Lung (tissue), 11 donors: ENCODE measurements at regions not wholly inside any gene's neighbourhood (a gene's known extent, or its start where the extent isn't known, plus 50 kb on each side); places are given as distances from the start of the nearest gene placed in this dataset.
A peak's percentile ranks its signal among the peaks of the same experiment; 100 is the strongest.

Experiments used
- ATAC-seq: fragments of 200-7000 bp; cut with Tn5 transposase; one replicate; pipeline ENCODE4 v1.9.1; 2020; ENCODE audit warnings: moderate number of reproducible peaks; ENCODE audit not compliant: insufficient read depth, low FRiP score
- DNase-seq, 3 donors: peaks; one replicate each; pipeline ENCODE4 v3.0.0-alpha.2; 2013 to 2017
- H3K27ac ChIP-seq, 2 donors: one replicate each; pipeline ENCODE4 v1.5.1; 2013; ENCODE audit warnings: mild to moderate bottlenecking in 2 of 2, moderate library complexity in 2 of 2, control low read depth in 1 of 2, inconsistent platforms in 1 of 2, low read depth in 1 of 2, low read length in 1 of 2
- H3K27me3 ChIP-seq, 3 donors: one replicate each; pipeline ENCODE4 v1.5.1; 2013; ENCODE audit warnings: low read length in 2 of 3; ENCODE audit not compliant: control insufficient read depth in 3 of 3, insufficient read depth in 3 of 3
- H3K36me3 ChIP-seq, 4 donors: one replicate each; pipeline ENCODE4 v1.5.1; 2013; ENCODE audit warnings: low read length in 4 of 4, mild to moderate bottlenecking in 1 of 4, moderate library complexity in 1 of 4; ENCODE audit not compliant: control insufficient read depth in 4 of 4, insufficient read depth in 4 of 4
- H3K4me1 ChIP-seq, 5 donors: one replicate each; pipeline ENCODE4 v1.5.1; 2013; ENCODE audit warnings: low read length in 5 of 5, mild to moderate bottlenecking in 2 of 5, moderate library complexity in 1 of 5; ENCODE audit not compliant: control insufficient read depth in 5 of 5, insufficient read depth in 5 of 5
- H3K4me3 ChIP-seq: one replicate; pipeline ENCODE4 v1.5.1; 2013; ENCODE audit warnings: mild to moderate bottlenecking, control low read depth, moderate library complexity
- H3K9ac ChIP-seq, 2 donors: one replicate each; pipeline ENCODE4 v1.5.1; 2013; ENCODE audit warnings: low read length in 2 of 2, control low read depth in 1 of 2; ENCODE audit not compliant: insufficient read depth in 1 of 2
- H3K9me3 ChIP-seq, 4 donors: one replicate each; pipeline ENCODE4 v1.5.1; 2013; ENCODE audit warnings: low read length in 3 of 4, mild to moderate bottlenecking in 1 of 4, moderate library complexity in 1 of 4; ENCODE audit not compliant: control insufficient read depth in 4 of 4, insufficient read depth in 3 of 4
- CTCF ChIP-seq: IDR thresholded peaks from 2 replicates; pipeline ENCODE4 v1.5.1; 2012; ENCODE audit warnings: mild to moderate bottlenecking; ENCODE audit errors: control extremely low read depth, extremely low read depth
- WGBS, 2 donors: extraction: QIAGEN DNeasy Blood & Tissue Kit; methylation state at CpG; one replicate each; pipeline ENCODE4 v1.1.7; 2013; 5-methylcytosine and 5-hydroxymethylcytosine counted together
- donor health status: control.
- donor health status: control.
- donor health status: Bipolar disorder and iron deficiency.
- donor health status: healthy.
- donor health status: DM: yes; HTN: yes; CAD: no.

- H3K4me1 ChIP-seq = peaks cover 0 to 1% (median 0%) of the 10 kb centered on the region in 5 donors
- H3K9ac ChIP-seq = no peak overlapping the region
- H3K27ac ChIP-seq = no peak overlapping the region
- no peaks in the 10 kb centered on the region for H3K27me3 ChIP-seq
- WGBS, 2 donors = 95 to 98% methylated on average over 1 of the region's 1 CpG
- no peak overlapping the region for H3K4me3 ChIP-seq
- no peaks in the 10 kb centered on the region for H3K36me3 ChIP-seq
- no peak for ATAC-seq
- H3K9me3 ChIP-seq = peaks cover 0 to 3% (median under 1%) of the 10 kb centered on the region in 4 donors
- no peak for TF ChIP-seq CTCF
- DNase-seq = no peak
These were observed 345.9 kb upstream of the ITGA1 start for GRCh38 chr5:52441768-52442167.

- ATAC-seq = no peak
- H3K4me3 ChIP-seq = no peak overlapping the region
- 91 to 93% methylated on average over 3 of the region's 3 CpGs for WGBS, 2 donors
- H3K27me3 ChIP-seq = no peaks in the 10 kb centered on the region
- TF ChIP-seq CTCF = no peak
- H3K36me3 ChIP-seq = no peaks in the 10 kb centered on the region
- peaks cover 0 to 8% (median 6%) of the 10 kb centered on the region in 5 donors for H3K4me1 ChIP-seq
- peaks cover 0 to 3% (median under 1%) of the 10 kb centered on the region in 4 donors for H3K9me3 ChIP-seq
- H3K27ac ChIP-seq = no peak overlapping the region
- no peak overlapping the region for H3K9ac ChIP-seq
- DNase-seq = no peak
These were observed 344.5 kb upstream of the ITGA1 start for GRCh38 chr5:52443187-52443586.

- Histone ChIP-seq H3K9ac (no peak overlapping the region), H3K27ac (no peak overlapping the region), H3K4me3 (no peak overlapping the region), H3K4me1 (peaks cover 0 to 26% (median 6%) of the 10 kb centered on the region in 5 donors), H3K9me3 (peaks cover 0 to under 1% (median 0%) of the 10 kb centered on the region in 4 donors), H3K27me3 (no peaks in the 10 kb centered on the region), H3K36me3 (no peaks in the 10 kb centered on the region)
- no peak for ATAC-seq
- peak; percentile 66 to 95 (median 94) for DNase-seq
- 58 to 63% methylated on average over 2 of the region's 2 CpGs for WGBS, 2 donors
- TF ChIP-seq CTCF = no peak
These were observed 339.6 kb upstream of the ITGA1 start for GRCh38 chr5:52448111-52448510.

GRCh38 chr5:52449516-52449915 is 338.2 kb upstream of the ITGA1 start:
- WGBS, 2 donors = 31 to 32% methylated on average over 3 of the region's 3 CpGs
- no peaks in the 10 kb centered on the region for H3K9me3 ChIP-seq
- H3K27me3 ChIP-seq = no peaks in the 10 kb centered on the region
- H3K27ac ChIP-seq = no peak overlapping the region
- H3K4me3 ChIP-seq = no peak overlapping the region
- peak in 2 of 3 donors; percentile 2 to 24 for DNase-seq
- no peak overlapping the region for H3K9ac ChIP-seq
- no peak for ATAC-seq
- H3K4me1 ChIP-seq = peaks cover 0 to 26% (median 6%) of the 10 kb centered on the region in 5 donors
- H3K36me3 ChIP-seq = no peaks in the 10 kb centered on the region
- no peak for TF ChIP-seq CTCF
